ENCODE measurements at regions not wholly inside any gene's neighbourhood (a gene's known extent, or its start where the extent isn't known, plus 50 kb on each side); places are given as distances from the start of the nearest gene placed in this dataset.

DNA sequence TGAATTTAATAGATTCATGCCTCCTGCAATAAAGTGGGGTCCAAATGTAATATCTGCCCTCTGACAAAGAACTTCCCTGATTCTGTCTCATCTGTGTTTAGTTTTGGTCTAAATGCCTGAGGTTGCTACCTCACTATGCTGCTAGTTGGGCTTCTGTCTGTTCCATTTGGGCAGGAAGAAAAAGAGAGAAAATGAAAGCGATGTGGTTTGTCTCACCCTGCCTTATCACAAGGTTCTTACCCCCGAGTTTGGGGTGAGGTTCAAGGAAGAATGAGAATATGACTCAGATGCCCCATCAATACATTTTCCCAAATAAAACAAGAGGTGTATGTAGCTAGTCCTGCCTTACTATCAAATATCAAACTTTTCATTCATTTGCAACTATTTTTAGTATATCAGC lies 132.1 kb upstream of the MTAP start:
- Histone ChIP-seq H3K9ac (ENCODE audit: low read length) (no peak overlapping the region), H3K36me3 (replicated peaks in 1 of 2; ENCODE audit: control extremely low read depth in 1 of 2, control insufficient read depth in 1 of 2, extremely low read depth in 1 of 2, insufficient read depth in 2 of 2, low read length in 1 of 2) (no peaks in the 10 kb centered on the region), H3K4me3 (ENCODE audit: control extremely low read depth in 1 of 5, extremely low read depth in 1 of 5, insufficient read depth in 1 of 5, low read depth in 2 of 5, low read length in 4 of 5) (no peak overlapping the region), H3K79me2 (ENCODE audit: control insufficient read depth, insufficient read depth, low read length) (no peaks in the 10 kb centered on the region), H3K27ac (ENCODE audit: low read length in 2 of 2) (no peak overlapping the region), H3K27me3 (replicated peaks in 1 of 4; ENCODE audit: control extremely low read depth in 1 of 4, control insufficient read depth in 3 of 4, insufficient read depth in 4 of 4, low read length in 3 of 4) (no peaks in the 10 kb centered on the region), H3K4me2 (replicated peaks; ENCODE audit: low read depth, low read length, poor library complexity, severe bottlenecking) (no peak overlapping the region), H4K20me1 (ENCODE audit: control insufficient read depth, insufficient read depth, low read length, poor library complexity, severe bottlenecking) (no peaks in the 10 kb centered on the region), H2AFZ (ENCODE audit: insufficient read depth, low read depth, low read length, poor library complexity, severe bottlenecking) (no peak overlapping the region), H3K4me1 (ENCODE audit: control insufficient read depth in 2 of 2, insufficient read depth in 2 of 2, low read length in 2 of 2) (no peaks in the 10 kb centered on the region), H3K9me3 (ENCODE audit: control extremely low read depth in 1 of 3, control insufficient read depth in 2 of 3, insufficient read depth in 1 of 3, low read length in 2 of 3) (no peaks in the 10 kb centered on the region)
- ATAC-seq (ENCODE audit: low read depth) (no peak), DNase-seq (no peak)
- WGBS (ENCODE audit: insufficient coverage): no CpG with 5 or more reads among the region's 2 CpGs
- H3K27ac Mint-ChIP-seq: no peak overlapping the region
- no peak for TF ChIP-seq EZH2 (IDR thresholded peaks at IDR 0.05; ENCODE audit: borderline replicate concordance, insufficient read depth, low read depth, low read length, poor library complexity, severe bottlenecking)
- TF ChIP-seq, protein P1, sequence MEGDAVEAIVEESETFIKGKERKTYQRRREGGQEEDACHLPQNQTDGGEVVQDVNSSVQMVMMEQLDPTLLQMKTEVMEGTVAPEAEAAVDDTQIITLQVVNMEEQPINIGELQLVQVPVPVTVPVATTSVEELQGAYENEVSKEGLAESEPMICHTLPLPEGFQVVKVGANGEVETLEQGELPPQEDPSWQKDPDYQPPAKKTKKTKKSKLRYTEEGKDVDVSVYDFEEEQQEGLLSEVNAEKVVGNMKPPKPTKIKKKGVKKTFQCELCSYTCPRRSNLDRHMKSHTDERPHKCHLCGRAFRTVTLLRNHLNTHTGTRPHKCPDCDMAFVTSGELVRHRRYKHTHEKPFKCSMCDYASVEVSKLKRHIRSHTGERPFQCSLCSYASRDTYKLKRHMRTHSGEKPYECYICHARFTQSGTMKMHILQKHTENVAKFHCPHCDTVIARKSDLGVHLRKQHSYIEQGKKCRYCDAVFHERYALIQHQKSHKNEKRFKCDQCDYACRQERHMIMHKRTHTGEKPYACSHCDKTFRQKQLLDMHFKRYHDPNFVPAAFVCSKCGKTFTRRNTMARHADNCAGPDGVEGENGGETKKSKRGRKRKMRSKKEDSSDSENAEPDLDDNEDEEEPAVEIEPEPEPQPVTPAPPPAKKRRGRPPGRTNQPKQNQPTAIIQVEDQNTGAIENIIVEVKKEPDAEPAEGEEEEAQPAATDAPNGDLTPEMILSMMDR (IDR thresholded peaks at IDR 0.05): no peak
- CTCF ChIA-PET: interaction anchor here (0.6 kb wide), 1 partner anchor 100 kb away, joined by 4 read pairs; no protein-coding TSS in a partner anchor
- intact Hi-C loops (cut with micrococcal nuclease): no loop called here
- no peak overlapping the region for H3K4me3 Mint-ChIP-seq
- H3K4me1 Mint-ChIP-seq: no peaks in the 10 kb centered on the region
- H3K27me3 Mint-ChIP-seq: peaks cover 8% of the 10 kb centered on the region
- no peaks in the 10 kb centered on the region for H3K9me3 Mint-ChIP-seq (ENCODE audit: insufficient read depth)
- POLR2A ChIA-PET: no interaction called here

- no peak overlapping the region for H2AFZ ChIP-seq (ENCODE audit: insufficient read depth, low read depth, low read length, poor library complexity, severe bottlenecking)
- Mint-ChIP-seq H3K27ac (no peak overlapping the region), H3K9me3 (ENCODE audit: insufficient read depth) (no peaks in the 10 kb centered on the region), H3K27me3 (peaks cover 8% of the 10 kb centered on the region), H3K4me3 (no peak overlapping the region), H3K4me1 (no peaks in the 10 kb centered on the region)
- DNase-seq: no peak
- WGBS (ENCODE audit: insufficient coverage): 100% methylated on average over 1 of the region's 4 CpGs
- H3K4me2 ChIP-seq (replicated peaks; ENCODE audit: low read depth, low read length, poor library complexity, severe bottlenecking): no peak overlapping the region
- TF ChIP-seq, protein P1 (IDR thresholded peaks at IDR 0.05): no peak
- intact Hi-C loops (cut with micrococcal nuclease): no loop called here
- no peak overlapping the region for H3K4me3 ChIP-seq (ENCODE audit: control extremely low read depth in 1 of 5, extremely low read depth in 1 of 5, insufficient read depth in 1 of 5, low read depth in 2 of 5, low read length in 4 of 5)
- no peaks in the 10 kb centered on the region for H3K36me3 ChIP-seq (replicated peaks in 1 of 2; ENCODE audit: control extremely low read depth in 1 of 2, control insufficient read depth in 1 of 2, extremely low read depth in 1 of 2, insufficient read depth in 2 of 2, low read length in 1 of 2)
- no peak for ATAC-seq (ENCODE audit: low read depth)
- no peak overlapping the region for H3K9ac ChIP-seq (ENCODE audit: low read length)
- no peaks in the 10 kb centered on the region for H3K79me2 ChIP-seq (ENCODE audit: control insufficient read depth, insufficient read depth, low read length)
- H3K4me1 ChIP-seq (ENCODE audit: control insufficient read depth in 2 of 2, insufficient read depth in 2 of 2, low read length in 2 of 2): no peaks in the 10 kb centered on the region
- no peaks in the 10 kb centered on the region for H4K20me1 ChIP-seq (ENCODE audit: control insufficient read depth, insufficient read depth, low read length, poor library complexity, severe bottlenecking)
- H3K27ac ChIP-seq (ENCODE audit: low read length in 2 of 2): no peak overlapping the region
- ChIA-PET POLR2A (no interaction called here), CTCF (interaction anchor here (1.3 kb wide), 1 partner anchor 37 kb away, joined by 3 read pairs; no protein-coding TSS in a partner anchor)
- H3K9me3 ChIP-seq (ENCODE audit: control extremely low read depth in 1 of 3, control insufficient read depth in 2 of 3, insufficient read depth in 1 of 3, low read length in 2 of 3): no peaks in the 10 kb centered on the region
- no peaks in the 10 kb centered on the region for H3K27me3 ChIP-seq (replicated peaks in 1 of 4; ENCODE audit: control extremely low read depth in 1 of 4, control insufficient read depth in 3 of 4, insufficient read depth in 4 of 4, low read length in 3 of 4)
Observed at GRCh38 chr9:21672140-21672539, 130.3 kb upstream of the MTAP start.
